K562 (cell line): ENCODE measurements at regions not wholly inside any gene's neighbourhood (a gene's known extent, or its start where the extent isn't known, plus 50 kb on each side); places are given as distances from the start of the nearest gene placed in this dataset.

Experiments
- ARHGAP35 ChIP-seq: fragments of 450-650 bp; IDR thresholded peaks from 2 replicates; pipeline ENCODE4 v1.6.1; 2018; ENCODE audit not compliant: partially characterized antibody
- CTCFL ChIP-seq: IDR thresholded peaks from 2 replicates; pipeline ENCODE4 v1.6.1; 2011; ENCODE audit warnings: borderline replicate concordance, low read depth, mild to moderate bottlenecking, moderate library complexity, low read length; ENCODE audit not compliant: insufficient read depth, poor library complexity, severe bottlenecking
- ETV6 ChIP-seq, 3 experiments: fragments of 150-350 bp in 1 of 3; sonication (generic) in 1 of 3; formaldehyde crosslinking in 1 of 3; IDR thresholded peaks; 2 replicates each; pipeline versions ENCODE4 v1.6.1 to v1.8.0; 2014 to 2022; ENCODE audit warnings: borderline replicate concordance in 2 of 3, low read depth in 2 of 3, antibody characterized with exemption in 1 of 3, low read length in 1 of 3, mild to moderate bottlenecking in 1 of 3, missing genetic modification reagents in 1 of 3
- HDAC1 ChIP-seq, 2 experiments: fragments of 450-650 bp; IDR thresholded peaks; 2 replicates each; pipeline ENCODE4 v1.6.1; 2016 to 2017; ENCODE audit warnings: inconsistent platforms in 1 of 2, mild to moderate bottlenecking in 1 of 2, moderate library complexity in 1 of 2
- KLF6 ChIP-seq: fragments of 250-450 bp; sonication (Bioruptor Pico); IDR thresholded peaks from 2 replicates; pipeline ENCODE4 v1.4.0; 2020; ENCODE audit warnings: mild to moderate bottlenecking, moderate library complexity, borderline replicate concordance
- MYNN ChIP-seq, 2 experiments: sonication (generic); formaldehyde crosslinking in 1 of 2; IDR thresholded peaks; 2 replicates each; pipeline versions ENCODE4 v1.5.0 to v1.6.1; 2016 to 2020; ENCODE audit warnings: antibody characterized with exemption in 1 of 2, missing genetic modification reagents in 1 of 2
- RFX1 ChIP-seq: fragments of 450-650 bp; IDR thresholded peaks from 2 replicates; pipeline ENCODE4 v1.6.1; 2016; ENCODE audit warnings: mild to moderate bottlenecking, moderate library complexity
- RREB1 ChIP-seq: fragments of 250-450 bp; sonication (Bioruptor Pico); IDR thresholded peaks from 2 replicates; pipeline ENCODE4 v1.4.0; 2020
- TEAD1 ChIP-seq, 2 experiments: fragments of 450-650 bp in 1 of 2; sonication (generic) in 1 of 2; formaldehyde crosslinking; IDR thresholded peaks; 2 replicates each; pipeline versions ENCODE4 v1.4.0 to v1.8.0; 2020 to 2022; ENCODE audit warnings: mild to moderate bottlenecking in 2 of 2, missing genetic modification reagents in 1 of 2

- no peak for TF ChIP-seq RREB1 (CRISPR knock-in tag)
- TF ChIP-seq MYNN (IDR thresholded peaks at IDR 0.05), result no peak
- TF ChIP-seq MYNN (CRISPR knock-in tag; IDR thresholded peaks at IDR 0.05), result no peak
- no peak for TF ChIP-seq TEAD1 (CRISPR knock-in tag; IDR thresholded peaks at IDR 0.05)
- TF ChIP-seq KLF6, result no peak
- no peak for TF ChIP-seq RFX1
- TF ChIP-seq ARHGAP35, result no peak
- no peak for TF ChIP-seq CTCFL
- no peak for TF ChIP-seq HDAC1 (IDR thresholded peaks at IDR 0.05)
- no peak for TF ChIP-seq ETV6 (IDR thresholded peaks at IDR 0.05; ENCODE audit: borderline replicate concordance in 1 of 2, low read depth in 2 of 2, low read length in 1 of 2)
- TF ChIP-seq ETV6 (CRISPR knock-in tag; IDR thresholded peaks at IDR 0.05; ENCODE audit: borderline replicate concordance), result no peak
- TF ChIP-seq, all 486 proteins: peak for 0
Measured at GRCh38 chr4:66777097-66777496, 768.2 kb downstream of the CENPC start (continued).
